ENCODE measurements at regions not wholly inside any gene's neighbourhood (a gene's known extent, or its start where the extent isn't known, plus 50 kb on each side); places are given as distances from the start of the nearest gene placed in this dataset.

GRCh38 chr15:37340438-37340837, 240.1 kb upstream of the MEIS2 start:
- H3K4me1 ChIP-seq (ENCODE audit: control insufficient read depth in 2 of 2, insufficient read depth in 2 of 2, low read length in 2 of 2) = no peaks in the 10 kb centered on the region
- H3K27me3 ChIP-seq (ENCODE audit: control insufficient read depth in 2 of 2, insufficient read depth in 2 of 2, low read length in 2 of 2) = no peaks in the 10 kb centered on the region
- H3K9ac ChIP-seq (ENCODE audit: low read depth in 1 of 2, low read length in 2 of 2) = no peak overlapping the region
- H3K27ac ChIP-seq (ENCODE audit: low read depth in 2 of 2, low read length in 2 of 2) = no peak overlapping the region
- no peaks in the 10 kb centered on the region for H3K9me3 ChIP-seq (ENCODE audit: control insufficient read depth in 2 of 2, low read length in 2 of 2)
- no peaks in the 10 kb centered on the region for H3K36me3 ChIP-seq (ENCODE audit: control insufficient read depth in 2 of 2, insufficient read depth in 2 of 2, low read length in 2 of 2)
- no peak overlapping the region for H3K4me3 ChIP-seq (ENCODE audit: low read length in 2 of 2)

DNA sequence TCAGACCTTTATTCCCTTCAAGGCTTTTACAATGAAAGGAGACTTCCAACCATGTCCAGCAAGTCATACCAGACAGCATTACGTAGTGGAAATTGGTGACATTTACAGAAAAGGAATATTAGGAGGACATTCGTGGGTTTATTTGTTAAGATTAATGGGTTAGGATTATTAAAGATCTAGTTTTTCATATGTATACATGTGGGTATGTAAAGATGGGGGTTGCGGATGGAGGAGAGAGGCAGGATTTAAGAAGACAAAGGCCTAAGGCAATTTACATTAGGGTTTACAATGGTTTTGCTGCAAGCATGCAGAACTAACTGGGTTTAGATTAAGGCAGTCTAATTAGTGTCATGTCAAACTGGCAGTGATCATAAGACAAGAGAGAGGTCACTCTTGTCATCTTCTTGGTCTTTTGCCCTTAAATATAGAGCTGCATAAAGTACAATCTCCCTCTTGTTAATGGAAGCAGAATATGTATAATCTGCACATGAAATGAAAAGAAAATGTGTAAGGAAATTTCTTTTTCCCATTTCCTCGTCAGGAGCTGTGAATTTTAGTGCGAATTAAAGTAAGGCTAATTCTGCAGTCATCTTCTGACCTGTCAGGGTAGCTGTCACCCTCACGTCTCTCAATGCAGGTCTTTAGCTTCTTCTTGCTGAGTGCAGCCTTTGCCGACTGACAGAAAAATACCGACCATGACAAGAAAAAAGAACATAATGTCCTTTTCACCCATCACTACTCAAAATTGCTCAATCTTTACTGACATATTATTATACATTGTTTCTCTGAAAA, 258.9 kb upstream of the MEIS2 start:
- no peak overlapping the region for H3K27ac ChIP-seq (ENCODE audit: low read depth in 2 of 2, low read length in 2 of 2)
- H3K27me3 ChIP-seq (ENCODE audit: control insufficient read depth in 2 of 2, insufficient read depth in 2 of 2, low read length in 2 of 2) = no peaks in the 10 kb centered on the region
- H3K9ac ChIP-seq (ENCODE audit: low read depth in 1 of 2, low read length in 2 of 2) = no peak overlapping the region
- no peaks in the 10 kb centered on the region for H3K36me3 ChIP-seq (ENCODE audit: control insufficient read depth in 2 of 2, insufficient read depth in 2 of 2, low read length in 2 of 2)
- no peaks in the 10 kb centered on the region for H3K4me1 ChIP-seq (ENCODE audit: control insufficient read depth in 2 of 2, insufficient read depth in 2 of 2, low read length in 2 of 2)
- H3K9me3 ChIP-seq (ENCODE audit: control insufficient read depth in 2 of 2, low read length in 2 of 2) = no peaks in the 10 kb centered on the region
- no peak overlapping the region for H3K4me3 ChIP-seq (ENCODE audit: low read length in 2 of 2)

DNA sequence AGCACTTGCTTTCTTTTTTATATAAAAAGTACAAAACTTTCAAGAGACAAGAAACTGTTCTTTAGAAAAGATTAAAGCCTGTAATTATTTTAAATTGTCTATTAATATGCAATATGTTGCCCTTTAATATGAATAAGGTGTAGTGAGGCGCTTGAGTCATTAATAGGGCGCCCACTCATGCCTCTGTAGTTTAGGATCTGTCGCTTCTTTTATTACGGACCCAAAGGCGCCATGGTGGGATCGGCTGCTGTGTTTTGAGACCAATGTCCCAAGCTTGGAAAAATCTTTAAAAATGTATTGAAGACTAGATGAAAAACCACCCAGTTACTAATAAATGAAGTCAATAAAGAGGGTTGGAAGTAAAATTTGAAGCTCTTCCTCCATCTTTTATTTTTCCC, 259.5 kb upstream of the MEIS2 start:
- H3K27me3 ChIP-seq (ENCODE audit: control insufficient read depth in 2 of 2, insufficient read depth in 2 of 2, low read length in 2 of 2) = no peaks in the 10 kb centered on the region
- H3K36me3 ChIP-seq (ENCODE audit: control insufficient read depth in 2 of 2, insufficient read depth in 2 of 2, low read length in 2 of 2) = no peaks in the 10 kb centered on the region
- H3K4me3 ChIP-seq (ENCODE audit: low read length in 2 of 2) = no peak overlapping the region
- H3K4me1 ChIP-seq (ENCODE audit: control insufficient read depth in 2 of 2, insufficient read depth in 2 of 2, low read length in 2 of 2) = no peaks in the 10 kb centered on the region
- no peak overlapping the region for H3K27ac ChIP-seq (ENCODE audit: low read depth in 2 of 2, low read length in 2 of 2)
- no peak overlapping the region for H3K9ac ChIP-seq (ENCODE audit: low read depth in 1 of 2, low read length in 2 of 2)
- no peaks in the 10 kb centered on the region for H3K9me3 ChIP-seq (ENCODE audit: control insufficient read depth in 2 of 2, low read length in 2 of 2)

DNA sequence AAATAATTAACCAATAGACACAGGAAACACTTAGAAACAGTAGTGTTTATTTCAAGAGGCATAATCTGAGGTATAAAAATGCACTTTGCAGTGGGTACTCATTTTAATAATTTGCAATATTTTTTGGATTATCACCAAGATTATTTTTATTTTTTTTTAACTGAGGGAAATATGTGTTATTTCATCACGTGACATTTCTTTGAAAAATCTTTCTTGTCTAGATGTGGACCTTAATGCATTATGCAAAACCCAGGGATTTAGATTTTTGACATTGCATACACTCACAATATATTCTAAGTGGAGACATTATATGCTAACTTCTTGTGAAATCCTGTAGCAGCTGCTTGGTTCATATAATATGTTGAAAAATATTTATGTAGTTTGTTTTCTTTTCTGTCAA, 260.4 kb upstream of the MEIS2 start:
- Histone ChIP-seq H3K9me3 (ENCODE audit: control insufficient read depth in 2 of 2, low read length in 2 of 2) (no peaks in the 10 kb centered on the region), H3K27ac (ENCODE audit: low read depth in 2 of 2, low read length in 2 of 2) (no peak overlapping the region), H3K9ac (ENCODE audit: low read depth in 1 of 2, low read length in 2 of 2) (no peak overlapping the region), H3K27me3 (ENCODE audit: control insufficient read depth in 2 of 2, insufficient read depth in 2 of 2, low read length in 2 of 2) (no peaks in the 10 kb centered on the region), H3K4me1 (ENCODE audit: control insufficient read depth in 2 of 2, insufficient read depth in 2 of 2, low read length in 2 of 2) (no peaks in the 10 kb centered on the region), H3K36me3 (ENCODE audit: control insufficient read depth in 2 of 2, insufficient read depth in 2 of 2, low read length in 2 of 2) (no peaks in the 10 kb centered on the region), H3K4me3 (ENCODE audit: low read length in 2 of 2) (no peak overlapping the region)

GRCh38 chr15:37361621-37362020, 261.3 kb upstream of the MEIS2 start:
- H3K9me3 ChIP-seq (ENCODE audit: control insufficient read depth in 2 of 2, low read length in 2 of 2) = no peaks in the 10 kb centered on the region
- no peak overlapping the region for H3K9ac ChIP-seq (ENCODE audit: low read depth in 1 of 2, low read length in 2 of 2)
- no peaks in the 10 kb centered on the region for H3K36me3 ChIP-seq (ENCODE audit: control insufficient read depth in 2 of 2, insufficient read depth in 2 of 2, low read length in 2 of 2)
- H3K4me1 ChIP-seq (ENCODE audit: control insufficient read depth in 2 of 2, insufficient read depth in 2 of 2, low read length in 2 of 2) = no peaks in the 10 kb centered on the region
- H3K27me3 ChIP-seq (ENCODE audit: control insufficient read depth in 2 of 2, insufficient read depth in 2 of 2, low read length in 2 of 2) = no peaks in the 10 kb centered on the region
- no peak overlapping the region for H3K4me3 ChIP-seq (ENCODE audit: low read length in 2 of 2)
- no peak overlapping the region for H3K27ac ChIP-seq (ENCODE audit: low read depth in 2 of 2, low read length in 2 of 2)

DNA sequence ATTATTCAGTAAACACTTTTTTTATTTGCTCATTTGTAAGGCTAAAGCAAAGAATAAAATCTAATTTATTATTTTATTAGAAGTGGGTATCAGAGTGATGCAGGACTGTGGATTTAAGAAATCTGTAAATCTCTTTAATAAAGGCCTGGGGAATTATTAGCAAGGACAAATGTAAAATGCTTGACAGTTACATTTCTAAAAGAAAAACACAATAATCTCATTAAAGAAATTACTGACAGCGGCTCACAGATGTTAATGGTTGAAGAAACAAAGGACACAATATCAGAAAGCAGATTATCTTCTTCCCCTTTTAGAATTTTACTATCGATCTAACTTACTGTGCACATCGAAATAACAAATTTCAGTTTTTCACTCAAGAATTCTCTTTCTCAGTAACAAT, 262.1 kb upstream of the MEIS2 start:
- Histone ChIP-seq H3K36me3 (ENCODE audit: control insufficient read depth in 2 of 2, insufficient read depth in 2 of 2, low read length in 2 of 2) (no peaks in the 10 kb centered on the region), H3K27ac (ENCODE audit: low read depth in 2 of 2, low read length in 2 of 2) (no peak overlapping the region), H3K9me3 (ENCODE audit: control insufficient read depth in 2 of 2, low read length in 2 of 2) (no peaks in the 10 kb centered on the region), H3K9ac (ENCODE audit: low read depth in 1 of 2, low read length in 2 of 2) (no peak overlapping the region), H3K27me3 (ENCODE audit: control insufficient read depth in 2 of 2, insufficient read depth in 2 of 2, low read length in 2 of 2) (no peaks in the 10 kb centered on the region), H3K4me1 (ENCODE audit: control insufficient read depth in 2 of 2, insufficient read depth in 2 of 2, low read length in 2 of 2) (no peaks in the 10 kb centered on the region), H3K4me3 (ENCODE audit: low read length in 2 of 2) (no peak overlapping the region)

DNA sequence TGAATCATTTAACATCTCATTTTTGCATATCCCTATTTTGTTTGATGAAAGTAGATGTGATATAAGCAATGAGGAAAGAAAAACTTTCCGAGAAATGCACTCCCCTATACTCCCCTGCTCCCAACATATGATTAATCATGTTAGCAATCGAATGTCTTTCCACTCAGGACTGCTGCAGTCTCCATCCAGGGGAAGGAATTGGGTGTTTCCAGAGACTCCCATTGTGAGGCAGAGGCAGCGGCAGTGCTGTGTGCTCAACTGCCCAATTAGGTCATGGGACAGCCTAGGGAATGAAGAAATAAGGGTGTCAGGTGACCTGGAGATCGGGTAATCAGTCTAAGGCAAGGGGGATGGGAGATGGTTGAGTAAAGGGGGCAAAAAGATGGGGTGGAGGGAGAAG, 268.6 kb upstream of the MEIS2 start:
- Histone ChIP-seq H3K27ac (ENCODE audit: low read depth in 2 of 2, low read length in 2 of 2) (no peak overlapping the region), H3K36me3 (ENCODE audit: control insufficient read depth in 2 of 2, insufficient read depth in 2 of 2, low read length in 2 of 2) (no peaks in the 10 kb centered on the region), H3K4me1 (ENCODE audit: control insufficient read depth in 2 of 2, insufficient read depth in 2 of 2, low read length in 2 of 2) (no peaks in the 10 kb centered on the region), H3K27me3 (ENCODE audit: control insufficient read depth in 2 of 2, insufficient read depth in 2 of 2, low read length in 2 of 2) (no peaks in the 10 kb centered on the region), H3K9me3 (ENCODE audit: control insufficient read depth in 2 of 2, low read length in 2 of 2) (peaks cover 0 to 2% of the 10 kb centered on the region in 2 donors), H3K4me3 (ENCODE audit: low read length in 2 of 2) (no peak overlapping the region), H3K9ac (ENCODE audit: low read depth in 1 of 2, low read length in 2 of 2) (no peak overlapping the region)

DNA sequence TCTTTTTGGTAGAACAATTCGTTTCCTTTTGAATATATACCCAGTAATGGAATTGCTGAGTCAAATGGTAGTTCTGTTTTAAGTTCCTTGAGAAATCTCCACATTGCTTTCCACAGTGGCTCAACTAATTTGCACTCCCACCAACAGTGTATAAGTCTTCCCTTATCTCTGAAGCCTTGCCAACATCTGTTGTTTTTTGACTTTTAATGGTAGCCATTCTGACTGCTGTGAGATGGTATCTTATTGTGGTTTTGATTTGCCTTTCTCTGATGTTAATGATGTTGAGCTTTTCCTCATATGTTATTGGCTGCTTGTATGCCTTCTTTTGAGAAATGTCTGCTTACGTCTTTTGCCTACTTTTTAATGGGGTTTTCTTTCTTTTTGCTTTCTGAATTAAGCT, 270.6 kb upstream of the MEIS2 start:
- Histone ChIP-seq H3K9ac (ENCODE audit: low read depth in 1 of 2, low read length in 2 of 2) (no peak overlapping the region), H3K9me3 (ENCODE audit: control insufficient read depth in 2 of 2, low read length in 2 of 2) (peaks cover 0 to 2% of the 10 kb centered on the region in 2 donors)

GRCh38 chr15:37372064-37372463, 271.7 kb upstream of the MEIS2 start:
- no peaks in the 10 kb centered on the region for H3K27me3 ChIP-seq (ENCODE audit: control insufficient read depth in 2 of 2, insufficient read depth in 2 of 2, low read length in 2 of 2)
- no peak overlapping the region for H3K4me3 ChIP-seq (ENCODE audit: low read length in 2 of 2)
- H3K9ac ChIP-seq (ENCODE audit: low read depth in 1 of 2, low read length in 2 of 2) = no peak overlapping the region

More for the DNA sequence above, 270.6 kb upstream of the MEIS2 start:
- Histone ChIP-seq H3K4me1 (ENCODE audit: control insufficient read depth in 2 of 2, insufficient read depth in 2 of 2, low read length in 2 of 2) (no peaks in the 10 kb centered on the region), H3K27me3 (ENCODE audit: control insufficient read depth in 2 of 2, insufficient read depth in 2 of 2, low read length in 2 of 2) (no peaks in the 10 kb centered on the region), H3K4me3 (ENCODE audit: low read length in 2 of 2) (no peak overlapping the region), H3K27ac (ENCODE audit: low read depth in 2 of 2, low read length in 2 of 2) (no peak overlapping the region), H3K36me3 (ENCODE audit: control insufficient read depth in 2 of 2, insufficient read depth in 2 of 2, low read length in 2 of 2) (no peaks in the 10 kb centered on the region)

GRCh38 chr15:37375519-37375918, 275.2 kb upstream of the MEIS2 start:
- no peak overlapping the region for H3K9ac ChIP-seq (ENCODE audit: low read depth in 1 of 2, low read length in 2 of 2)
- peaks cover 0 to 2% of the 10 kb centered on the region in 2 donors for H3K9me3 ChIP-seq (ENCODE audit: control insufficient read depth in 2 of 2, low read length in 2 of 2)
- no peaks in the 10 kb centered on the region for H3K36me3 ChIP-seq (ENCODE audit: control insufficient read depth in 2 of 2, insufficient read depth in 2 of 2, low read length in 2 of 2)
- H3K27ac ChIP-seq (ENCODE audit: low read depth in 2 of 2, low read length in 2 of 2) = no peak overlapping the region
- H3K4me3 ChIP-seq (ENCODE audit: low read length in 2 of 2) = no peak overlapping the region
- no peaks in the 10 kb centered on the region for H3K27me3 ChIP-seq (ENCODE audit: control insufficient read depth in 2 of 2, insufficient read depth in 2 of 2, low read length in 2 of 2)
- H3K4me1 ChIP-seq (ENCODE audit: control insufficient read depth in 2 of 2, insufficient read depth in 2 of 2, low read length in 2 of 2) = no peaks in the 10 kb centered on the region

More at GRCh38 chr15:37372064-37372463, 271.7 kb upstream of the MEIS2 start:
- peaks cover 0 to 2% of the 10 kb centered on the region in 2 donors for H3K9me3 ChIP-seq (ENCODE audit: control insufficient read depth in 2 of 2, low read length in 2 of 2)
- no peaks in the 10 kb centered on the region for H3K36me3 ChIP-seq (ENCODE audit: control insufficient read depth in 2 of 2, insufficient read depth in 2 of 2, low read length in 2 of 2)
- H3K27ac ChIP-seq (ENCODE audit: low read depth in 2 of 2, low read length in 2 of 2) = no peak overlapping the region
- no peaks in the 10 kb centered on the region for H3K4me1 ChIP-seq (ENCODE audit: control insufficient read depth in 2 of 2, insufficient read depth in 2 of 2, low read length in 2 of 2)

All from mucosa of rectum (tissue), 2 donors.